Suprapubic skin (tissue), 4 donors: ENCODE measurements at regions not wholly inside any gene's neighbourhood (a gene's known extent, or its start where the extent isn't known, plus 50 kb on each side); places are given as distances from the start of the nearest gene placed in this dataset.

ENCODE experiments used
- DNase-seq, 2 donors: peaks; one replicate each; pipeline ENCODE4 v3.0.0-alpha.2; 2019; ENCODE audit warnings: low spot score in 2 of 2
- H3K27ac ChIP-seq: fragments of 200-600 bp; sonication (generic); one replicate; pipeline ENCODE4 v1.5.1; 2019
- H3K27me3 ChIP-seq: fragments of 200-600 bp; sonication (generic); one replicate; pipeline ENCODE4 v1.5.1; 2019
- H3K36me3 ChIP-seq: fragments of 200-600 bp; sonication (generic); one replicate; pipeline ENCODE4 v1.5.1; 2019
- H3K4me1 ChIP-seq: fragments of 200-600 bp; sonication (generic); one replicate; pipeline ENCODE4 v1.5.1; 2019
- H3K4me3 ChIP-seq: fragments of 200-600 bp; sonication (generic); one replicate; pipeline ENCODE4 v1.5.1; 2019; ENCODE audit warnings: mild to moderate bottlenecking
- H3K9me3 ChIP-seq: fragments of 200-600 bp; sonication (generic); one replicate; pipeline ENCODE4 v1.5.1; 2019
- EP300 ChIP-seq: sonication (generic); formaldehyde crosslinking; IDR thresholded peaks from one replicate; pipeline ENCODE4 v1.6.1; 2017; ENCODE audit warnings: antibody characterized with exemption
- POLR2A ChIP-seq, 2 donors: fragments of 450-650 bp; IDR thresholded peaks; one replicate each; pipeline ENCODE4 v1.6.1; 2017; ENCODE audit warnings: antibody characterized with exemption in 2 of 2, mild to moderate bottlenecking in 2 of 2, moderate library complexity in 2 of 2
- POLR2AphosphoS5 ChIP-seq, 3 donors: sonication (generic); formaldehyde crosslinking; IDR thresholded peaks; one replicate each; pipeline ENCODE4 v1.6.1; 2017; ENCODE audit warnings: antibody characterized with exemption in 3 of 3
- WGBS: methylation state at CpG from one replicate; pipeline ENCODE4 v1.1.5; 2018; 5-methylcytosine and 5-hydroxymethylcytosine counted together
- TF ChIP-seq, protein P1 (sequence below), 2 donors: fragments of 200-600 bp in 1 of 2; fragments of 450-650 bp in 1 of 2; sonication (generic) in 1 of 2; IDR thresholded peaks; one replicate each; pipeline ENCODE4 v1.5.1; 2016 to 2019; ENCODE audit warnings: antibody characterized with exemption in 2 of 2, mild to moderate bottlenecking in 1 of 2, moderate library complexity in 1 of 2

GRCh38 chr9:16070455-16071145 lies 517.8 kb downstream of the CCDC171 start:
- no peaks in the 10 kb centered on the region for H3K9me3 ChIP-seq
- no peak for DNase-seq

DNA sequence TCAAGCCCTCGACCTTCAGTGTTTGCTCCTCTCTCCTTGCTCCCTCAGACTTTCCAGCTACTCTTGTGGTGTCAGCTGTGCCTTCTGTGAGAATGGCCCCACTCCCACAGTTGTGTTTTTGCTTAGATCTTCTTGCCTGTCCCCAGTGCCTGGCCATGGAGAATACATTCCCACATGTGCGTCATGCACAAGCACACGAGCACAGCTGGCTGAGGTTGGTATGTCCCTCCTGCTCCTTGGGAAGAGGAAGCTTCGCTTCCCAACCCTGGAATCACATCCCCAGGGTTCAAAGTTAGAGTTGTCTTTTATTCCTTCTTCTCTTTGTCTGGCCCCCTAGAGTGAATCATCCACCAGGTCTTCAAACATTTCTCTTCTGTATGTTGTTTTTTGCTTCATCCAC lies 518.6 kb downstream of the CCDC171 start:
- Histone ChIP-seq H3K4me3 (no peak overlapping the region), H3K27me3 (no peaks in the 10 kb centered on the region), H3K9me3 (no peaks in the 10 kb centered on the region), H3K36me3 (no peaks in the 10 kb centered on the region), H3K27ac (no peak overlapping the region), H3K4me1 (no peaks in the 10 kb centered on the region)
- TF ChIP-seq EP300 (no peak), POLR2A (IDR thresholded peaks at IDR 0.05) (no peak), POLR2AphosphoS5 (IDR thresholded peaks at IDR 0.05) (no peak)
- TF ChIP-seq, protein P1, sequence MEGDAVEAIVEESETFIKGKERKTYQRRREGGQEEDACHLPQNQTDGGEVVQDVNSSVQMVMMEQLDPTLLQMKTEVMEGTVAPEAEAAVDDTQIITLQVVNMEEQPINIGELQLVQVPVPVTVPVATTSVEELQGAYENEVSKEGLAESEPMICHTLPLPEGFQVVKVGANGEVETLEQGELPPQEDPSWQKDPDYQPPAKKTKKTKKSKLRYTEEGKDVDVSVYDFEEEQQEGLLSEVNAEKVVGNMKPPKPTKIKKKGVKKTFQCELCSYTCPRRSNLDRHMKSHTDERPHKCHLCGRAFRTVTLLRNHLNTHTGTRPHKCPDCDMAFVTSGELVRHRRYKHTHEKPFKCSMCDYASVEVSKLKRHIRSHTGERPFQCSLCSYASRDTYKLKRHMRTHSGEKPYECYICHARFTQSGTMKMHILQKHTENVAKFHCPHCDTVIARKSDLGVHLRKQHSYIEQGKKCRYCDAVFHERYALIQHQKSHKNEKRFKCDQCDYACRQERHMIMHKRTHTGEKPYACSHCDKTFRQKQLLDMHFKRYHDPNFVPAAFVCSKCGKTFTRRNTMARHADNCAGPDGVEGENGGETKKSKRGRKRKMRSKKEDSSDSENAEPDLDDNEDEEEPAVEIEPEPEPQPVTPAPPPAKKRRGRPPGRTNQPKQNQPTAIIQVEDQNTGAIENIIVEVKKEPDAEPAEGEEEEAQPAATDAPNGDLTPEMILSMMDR (IDR thresholded peaks at IDR 0.05): no peak
- no peak for DNase-seq
- 84% methylated on average over 4 of the region's 4 CpGs for WGBS

More at GRCh38 chr9:16070455-16071145, 517.8 kb downstream of the CCDC171 start:
- H3K4me3 ChIP-seq: no peak overlapping the region
- no peaks in the 10 kb centered on the region for H3K27me3 ChIP-seq
- H3K36me3 ChIP-seq: no peaks in the 10 kb centered on the region
- H3K4me1 ChIP-seq: no peaks in the 10 kb centered on the region
- no peak overlapping the region for H3K27ac ChIP-seq
- 82% methylated on average over 8 of the region's 8 CpGs for WGBS
- TF ChIP-seq POLR2AphosphoS5 (IDR thresholded peaks at IDR 0.05): no peak
- TF ChIP-seq, protein P1 (IDR thresholded peaks at IDR 0.05): no peak
- TF ChIP-seq EP300: no peak
- no peak for TF ChIP-seq POLR2A (IDR thresholded peaks at IDR 0.05)

DNA sequence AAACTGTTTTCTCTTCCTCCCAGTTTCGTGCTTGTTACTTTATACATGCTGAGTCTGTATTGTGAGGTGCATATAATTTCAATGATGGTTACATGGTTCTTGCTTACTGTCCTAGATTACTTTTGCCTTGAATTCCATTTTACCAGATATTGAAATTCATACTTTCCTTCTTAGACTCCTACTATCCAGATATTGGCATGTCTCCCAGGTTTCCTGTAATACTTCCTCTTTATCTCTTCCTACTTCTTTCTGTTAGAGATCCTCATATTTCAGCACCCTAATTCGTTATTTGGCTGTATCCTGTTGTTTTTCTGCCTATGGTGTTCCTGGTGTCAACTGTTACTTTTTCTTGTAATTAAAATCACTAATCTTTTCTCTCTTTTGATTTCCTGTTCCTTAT lies 522.1 kb downstream of the CCDC171 start:
- DNase-seq: no peak
- Histone ChIP-seq H3K4me1 (no peaks in the 10 kb centered on the region), H3K9me3 (no peaks in the 10 kb centered on the region), H3K27me3 (no peaks in the 10 kb centered on the region), H3K27ac (no peak overlapping the region), H3K4me3 (no peak overlapping the region), H3K36me3 (no peaks in the 10 kb centered on the region)
- WGBS: 30% methylated on average over 2 of the region's 2 CpGs
- TF ChIP-seq, protein P1 (IDR thresholded peaks at IDR 0.05): no peak
- no peak for TF ChIP-seq EP300
- no peak for TF ChIP-seq POLR2AphosphoS5 (IDR thresholded peaks at IDR 0.05)
- TF ChIP-seq POLR2A (IDR thresholded peaks at IDR 0.05): no peak

- 100% methylated on average over 1 of the region's 1 CpG for WGBS
- TF ChIP-seq EP300 (no peak), POLR2AphosphoS5 (IDR thresholded peaks at IDR 0.05) (no peak)
- TF ChIP-seq, protein P1 (IDR thresholded peaks at IDR 0.05): no peak
Observed at GRCh38 chr9:16075696-16076095, 522.9 kb downstream of the CCDC171 start.

GRCh38 chr9:16076511-16076910 lies 523.7 kb downstream of the CCDC171 start:
- H3K27ac ChIP-seq: no peak overlapping the region
- no peaks in the 10 kb centered on the region for H3K9me3 ChIP-seq
- TF ChIP-seq, protein P1 (IDR thresholded peaks at IDR 0.05): no peak
- TF ChIP-seq EP300 (no peak), POLR2A (IDR thresholded peaks at IDR 0.05) (no peak), POLR2AphosphoS5 (IDR thresholded peaks at IDR 0.05) (no peak)
- no peaks in the 10 kb centered on the region for H3K27me3 ChIP-seq
- DNase-seq: no peak
- no peaks in the 10 kb centered on the region for H3K36me3 ChIP-seq
- WGBS: 90% methylated on average over 7 of the region's 7 CpGs
- no peaks in the 10 kb centered on the region for H3K4me1 ChIP-seq
- H3K4me3 ChIP-seq: no peak overlapping the region

More at GRCh38 chr9:16075696-16076095, 522.9 kb downstream of the CCDC171 start:
- Histone ChIP-seq H3K4me3 (no peak overlapping the region), H3K27ac (no peak overlapping the region), H3K36me3 (no peaks in the 10 kb centered on the region), H3K4me1 (no peaks in the 10 kb centered on the region), H3K27me3 (no peaks in the 10 kb centered on the region), H3K9me3 (no peaks in the 10 kb centered on the region)
- no peak for DNase-seq
